Cardiac fibroblast (primary cell): ENCODE measurements at regions not wholly inside any gene's neighbourhood (a gene's known extent, or its start where the extent isn't known, plus 50 kb on each side); places are given as distances from the start of the nearest gene placed in this dataset.
"Not testable (repeated sequence)": the region's sequence is repeated elsewhere in the genome, so short reads cannot be mapped to it uniquely, and the experiment has no call there.

Source experiments
- DNase-seq, 2 donors: peaks; one replicate each; pipeline versions ENCODE4 v3.0.0 to v3.0.0-alpha.2; 2010; ENCODE audit warnings: low read depth in 2 of 2
- H3K4me3 ChIP-seq, 2 donors: replicated peaks in 1 of 2; 1 replicate in 1 of 2; 2 replicates in 1 of 2; pipeline ENCODE4 v1.5.1; 2011; ENCODE audit warnings: low read depth in 2 of 2, low read length in 2 of 2, mild to moderate bottlenecking in 2 of 2, moderate library complexity in 1 of 2
- CTCF ChIP-seq: IDR thresholded peaks from one replicate; pipeline ENCODE4 v1.5.1; 2011; ENCODE audit warnings: low read depth, mild to moderate bottlenecking, low read length, inconsistent platforms

- no peak for TF ChIP-seq CTCF
- peak; percentile 41 to 85 for DNase-seq
- H3K4me3 ChIP-seq = no peak overlapping the region
These were observed 129.9 kb upstream of the TGFBR2 start for GRCh38 chr3:30476368-30477084.

- no peak for TF ChIP-seq CTCF
- no peak for DNase-seq
- H3K4me3 ChIP-seq = no peak overlapping the region
These were observed 129.1 kb upstream of the TGFBR2 start for GRCh38 chr3:30477149-30477921.

- DNase-seq, H3K4me3 ChIP-seq: not testable (repeated sequence)
These were observed 126.7 kb upstream of the TGFBR2 start for GRCh38 chr3:30479737-30480136.

GRCh38 chr3:30480156-30480555 is 126.2 kb upstream of the TGFBR2 start:
- H3K4me3 ChIP-seq, DNase-seq: not testable (repeated sequence)

GRCh38 chr3:30480587-30480986 is 125.8 kb upstream of the TGFBR2 start:
- no peak for TF ChIP-seq CTCF
- DNase-seq = no peak
- H3K4me3 ChIP-seq = no peak overlapping the region

- no peak for DNase-seq
- H3K4me3 ChIP-seq = no peak overlapping the region
- no peak for TF ChIP-seq CTCF
These were observed 125.2 kb upstream of the TGFBR2 start for GRCh38 chr3:30481241-30481640.

- DNase-seq, H3K4me3 ChIP-seq: not testable (repeated sequence)
These were observed 122.2 kb upstream of the TGFBR2 start for GRCh38 chr3:30484229-30484628.

- no peak overlapping the region for H3K4me3 ChIP-seq
- DNase-seq = no peak
- no peak for TF ChIP-seq CTCF
These were observed 120.0 kb upstream of the TGFBR2 start for GRCh38 chr3:30486368-30486767.
